ENCODE measurements at regions not wholly inside any gene's neighbourhood (a gene's known extent, or its start where the extent isn't known, plus 50 kb on each side); places are given as distances from the start of the nearest gene placed in this dataset.

DNA sequence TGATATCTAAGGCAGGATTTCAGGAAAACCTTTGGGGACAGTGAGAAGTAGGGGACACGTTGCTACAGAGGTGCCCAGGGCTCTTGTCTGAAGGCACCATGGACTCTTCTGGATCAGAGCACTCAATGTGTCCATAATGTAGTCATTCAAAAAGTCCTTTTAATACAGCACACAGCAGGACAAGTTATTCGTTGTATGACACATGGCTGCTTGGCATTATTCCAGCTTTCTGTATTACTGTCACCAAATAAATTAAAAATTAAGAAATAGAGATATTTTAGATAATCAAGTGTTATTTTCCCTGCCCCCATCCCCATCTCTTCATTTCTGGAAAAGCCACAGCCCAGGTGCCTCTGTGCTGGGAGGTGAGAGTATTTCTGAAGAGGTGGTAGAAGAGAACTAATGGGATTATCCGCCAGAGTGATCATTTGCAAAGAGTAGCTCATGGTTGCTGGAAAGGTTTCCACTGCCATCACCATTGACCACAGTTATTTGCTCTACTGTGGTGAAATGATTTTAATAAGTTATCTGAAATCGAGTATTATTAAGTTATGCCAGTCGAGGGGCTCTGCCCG, 83.0 kb downstream of the CXCL12 start:
- no peak for DNase-seq (ENCODE audit: low read depth in 1 of 2, low spot score in 1 of 2)

DNA sequence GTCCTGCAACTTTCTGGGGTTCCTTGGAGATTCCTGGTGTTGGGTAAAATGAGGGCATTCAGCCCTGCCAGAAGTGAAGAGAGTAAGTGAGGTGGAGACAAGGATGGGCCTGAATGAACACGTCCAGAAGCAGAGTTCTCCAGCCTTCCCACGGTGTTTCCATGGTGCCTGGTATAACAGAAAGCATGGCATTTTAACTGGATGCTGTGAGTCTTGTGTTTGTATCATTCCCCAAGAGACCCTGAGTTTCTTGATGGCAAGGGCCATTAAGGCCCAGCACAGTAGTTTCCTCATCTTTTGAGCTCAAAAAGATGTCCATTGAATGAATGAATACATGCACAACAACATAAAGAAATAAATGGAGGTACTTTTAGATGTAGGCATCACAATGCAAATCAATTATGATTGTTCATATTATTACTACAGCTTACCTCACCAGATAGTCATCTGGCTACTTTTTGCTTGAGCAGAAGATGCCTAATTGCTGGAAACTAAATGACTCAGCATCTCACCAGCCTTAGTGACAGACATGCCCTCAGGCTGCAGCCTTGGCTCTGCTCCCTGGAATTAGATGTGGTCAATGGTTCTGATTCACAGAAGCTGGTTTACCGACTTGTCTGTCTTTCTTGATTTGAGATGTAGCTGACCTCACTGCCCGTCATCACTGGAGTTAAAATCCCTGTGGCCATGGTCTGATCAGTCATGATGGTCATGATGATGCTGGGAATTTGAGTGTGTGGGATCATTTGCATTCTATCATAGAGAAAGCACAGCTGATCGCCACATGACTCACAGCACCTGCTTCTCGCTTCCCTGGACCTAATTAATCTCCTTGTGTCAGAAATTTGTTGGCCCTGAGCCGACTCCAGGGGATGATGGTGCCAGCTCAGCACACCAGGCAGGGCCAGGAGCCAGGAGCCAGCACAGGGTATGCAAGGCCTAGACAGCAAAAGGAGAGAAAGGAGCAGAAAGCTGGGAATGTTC, 83.9 kb downstream of the CXCL12 start:
- DNase-seq (ENCODE audit: low read depth in 1 of 2, low spot score in 1 of 2) = no peak

DNA sequence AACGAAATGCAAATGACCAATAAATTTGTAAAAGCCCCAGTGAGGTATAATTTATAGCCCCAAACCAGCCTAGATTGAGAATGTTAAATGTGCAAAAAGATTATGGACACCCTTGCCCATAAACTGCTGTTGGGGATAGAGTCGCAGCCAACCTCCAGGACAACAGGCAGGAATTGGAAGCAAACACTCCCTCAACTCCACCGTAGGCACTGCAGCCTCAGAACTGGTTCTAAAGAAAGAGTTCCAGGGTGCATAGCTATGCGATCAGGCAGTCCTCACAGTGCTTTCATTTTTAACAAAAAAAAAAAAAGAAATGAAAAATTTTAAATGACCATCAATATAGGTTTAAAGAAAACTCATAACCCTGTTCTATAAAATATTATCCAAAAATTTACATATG, 86.2 kb downstream of the CXCL12 start:
- no peak for DNase-seq (ENCODE audit: low read depth in 1 of 2, low spot score in 1 of 2)

DNA sequence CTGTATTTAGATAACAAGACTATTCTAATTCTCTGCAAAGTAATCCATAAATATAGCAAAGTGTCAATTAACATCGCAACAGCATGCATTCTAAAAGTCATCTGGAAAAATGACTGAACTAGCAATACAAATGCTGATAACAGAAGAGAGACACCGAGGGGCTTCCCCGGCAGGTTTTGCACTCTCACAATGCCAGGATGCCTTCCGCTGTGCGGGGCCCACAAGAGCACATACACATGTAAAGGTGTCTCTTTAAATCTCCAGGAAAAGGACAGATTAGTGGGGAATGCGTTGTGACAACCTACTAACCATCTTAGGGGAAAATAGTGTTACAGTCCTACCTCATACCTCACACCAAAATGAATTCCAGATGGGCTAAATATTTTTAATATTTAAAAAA, 86.9 kb downstream of the CXCL12 start:
- DNase-seq (ENCODE audit: low read depth in 1 of 2, low spot score in 1 of 2) = no peak

DNA sequence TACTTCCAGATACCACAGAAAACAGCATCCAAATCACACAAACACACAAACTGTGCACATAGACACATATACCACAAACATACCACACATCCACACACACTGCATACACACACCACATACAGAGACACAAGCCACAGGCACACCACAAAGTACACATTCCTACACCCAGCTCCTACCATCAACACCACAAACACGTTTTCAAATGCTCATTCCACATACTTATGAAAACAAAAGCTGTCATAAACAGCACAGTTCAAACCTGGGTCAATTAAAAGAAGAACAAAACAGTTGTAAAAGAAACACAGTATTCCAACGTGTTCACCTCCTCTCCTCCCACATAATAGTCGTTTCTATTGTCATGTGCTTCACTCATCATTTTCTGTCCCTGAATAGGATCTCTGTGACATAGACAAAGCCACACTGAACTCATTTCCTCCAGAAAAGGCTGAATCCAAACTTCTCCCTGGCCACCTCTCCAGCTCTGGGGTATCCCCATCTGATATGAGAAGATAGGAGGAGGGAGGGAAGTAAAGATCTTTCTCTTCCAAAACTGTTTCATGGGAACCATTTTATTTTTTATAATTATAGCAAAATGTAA, 89.2 kb downstream of the CXCL12 start:
- DNase-seq (ENCODE audit: low read depth in 1 of 2, low spot score in 1 of 2) = no peak

DNA sequence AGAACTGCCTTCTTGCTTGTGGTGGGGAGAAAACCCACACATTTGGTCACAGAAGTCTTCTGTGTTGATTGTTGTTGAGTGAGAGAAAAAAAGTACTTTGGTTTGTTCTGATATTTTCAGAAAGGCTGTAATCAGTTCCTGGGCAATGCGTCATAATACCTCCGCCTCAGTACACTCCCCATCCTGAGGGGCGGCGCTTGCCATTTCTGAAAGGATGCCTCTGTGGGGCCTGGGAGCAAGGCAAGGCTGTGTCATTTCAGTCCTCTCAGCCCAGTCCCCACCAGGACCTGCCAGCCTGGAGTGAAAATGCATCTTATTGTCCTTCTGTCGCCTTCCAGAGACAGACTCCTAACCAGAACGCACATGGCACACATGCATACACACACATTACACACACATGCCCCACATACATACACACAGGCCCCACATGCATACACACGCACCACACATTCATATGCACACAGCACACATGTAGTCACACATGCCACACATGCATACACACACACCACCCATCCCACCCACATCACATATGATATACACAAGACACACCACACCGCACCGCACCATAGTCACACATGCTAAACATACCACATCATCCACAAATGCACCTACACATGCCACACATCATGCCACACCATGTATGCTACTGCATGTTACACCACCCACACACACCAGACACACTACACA, 90.0 kb downstream of the CXCL12 start:
- DNase-seq (ENCODE audit: low read depth in 1 of 2, low spot score in 1 of 2) = no peak

DNA sequence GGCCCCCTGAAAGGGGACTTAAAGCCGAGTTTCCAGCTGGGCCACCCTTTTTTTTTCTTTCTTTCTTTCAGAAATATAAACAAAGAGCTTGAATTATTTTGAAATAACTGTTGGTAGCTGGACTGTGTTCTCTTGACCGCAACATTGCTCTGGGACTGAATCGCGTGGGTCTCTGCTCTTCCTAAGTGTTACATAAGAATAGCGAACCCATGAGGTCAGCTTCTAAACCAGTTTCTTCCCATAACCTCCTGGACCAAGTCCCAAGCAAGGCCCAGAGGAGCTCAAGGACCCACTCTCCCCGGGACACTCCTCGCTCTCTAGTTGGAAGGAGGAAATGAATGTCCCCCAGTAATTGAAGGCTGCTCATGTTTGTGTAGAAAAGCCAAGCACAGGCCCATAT, 91.1 kb downstream of the CXCL12 start:
- DNase-seq (ENCODE audit: low read depth in 1 of 2, low spot score in 1 of 2) = no peak

DNA sequence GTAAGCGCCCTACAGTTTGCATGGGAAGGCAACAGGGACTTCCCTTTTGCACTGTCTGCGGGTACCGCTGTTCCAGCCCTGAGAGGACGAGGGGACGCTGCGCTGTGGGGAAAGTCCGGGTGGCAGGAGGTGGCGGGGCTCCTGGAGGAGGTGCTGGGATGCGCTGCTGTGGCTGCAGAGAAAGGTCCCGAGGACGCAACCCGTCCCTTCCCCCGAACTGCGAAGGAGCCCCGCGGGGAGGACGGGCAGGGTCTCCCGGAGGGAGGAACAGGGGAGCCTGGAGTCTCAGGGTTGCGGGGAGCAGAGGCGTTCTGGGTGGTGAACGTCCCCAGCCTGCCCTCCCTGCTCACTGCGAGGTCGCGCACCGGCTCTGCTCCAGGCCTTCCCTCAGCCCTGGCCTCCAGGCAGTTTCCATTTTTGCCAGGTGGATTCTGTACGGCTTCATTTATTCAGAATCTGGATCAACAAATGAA, 91.6 kb downstream of the CXCL12 start:
- no peak for DNase-seq (ENCODE audit: low read depth in 1 of 2, low spot score in 1 of 2)

DNA sequence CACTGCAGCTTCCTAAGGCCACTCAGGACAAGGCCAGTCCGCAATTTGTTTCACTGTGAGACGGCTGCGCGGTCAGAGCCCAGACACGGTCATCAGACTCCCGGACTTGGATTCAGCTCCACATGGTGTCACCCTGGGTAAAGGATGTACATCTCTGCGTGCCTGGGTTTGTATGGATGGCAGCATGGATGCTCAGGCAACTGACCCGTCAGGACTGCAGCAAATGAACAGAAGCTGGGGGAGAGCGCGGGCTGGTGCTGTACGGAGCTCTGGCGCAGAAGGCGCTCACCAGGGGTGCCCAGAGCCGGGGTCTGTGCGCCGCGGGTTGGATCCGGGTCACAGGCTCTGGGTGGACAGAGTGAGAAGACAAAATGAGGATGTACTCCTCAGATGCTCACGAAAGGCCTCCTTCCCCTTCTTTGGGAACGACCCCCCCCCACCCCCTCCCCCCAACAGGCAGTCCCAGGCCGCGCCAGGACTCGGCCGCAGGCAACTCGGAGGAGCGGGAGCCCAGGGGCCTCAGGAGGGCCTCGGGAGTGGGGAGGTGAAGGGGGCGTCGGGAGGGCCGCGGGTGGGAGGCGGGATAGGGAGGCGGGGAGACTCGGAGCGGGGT, 92.4 kb downstream of the CXCL12 start:
- DNase-seq (ENCODE audit: low read depth in 1 of 2, low spot score in 1 of 2) = no peak

DNA sequence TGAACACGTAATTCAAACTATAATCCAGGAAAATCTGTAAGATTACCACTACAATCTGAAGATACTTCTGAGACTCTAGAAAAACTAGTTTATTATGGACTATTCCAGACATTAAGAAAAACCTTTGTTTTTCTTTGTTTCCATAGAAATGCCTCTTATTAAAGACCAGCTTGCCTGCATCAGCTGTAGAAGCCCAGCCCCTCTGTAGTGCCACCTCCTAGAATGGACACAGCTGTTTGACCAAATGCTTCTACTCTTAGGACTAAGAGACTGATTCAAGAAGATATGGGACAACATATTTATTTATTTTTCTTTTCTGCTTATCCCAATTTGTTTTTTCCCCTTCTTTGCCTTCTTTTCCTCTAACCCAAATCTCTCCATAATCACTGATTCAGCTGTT, 93.8 kb downstream of the CXCL12 start:
- DNase-seq (ENCODE audit: low read depth in 1 of 2, low spot score in 1 of 2) = no peak

DNA sequence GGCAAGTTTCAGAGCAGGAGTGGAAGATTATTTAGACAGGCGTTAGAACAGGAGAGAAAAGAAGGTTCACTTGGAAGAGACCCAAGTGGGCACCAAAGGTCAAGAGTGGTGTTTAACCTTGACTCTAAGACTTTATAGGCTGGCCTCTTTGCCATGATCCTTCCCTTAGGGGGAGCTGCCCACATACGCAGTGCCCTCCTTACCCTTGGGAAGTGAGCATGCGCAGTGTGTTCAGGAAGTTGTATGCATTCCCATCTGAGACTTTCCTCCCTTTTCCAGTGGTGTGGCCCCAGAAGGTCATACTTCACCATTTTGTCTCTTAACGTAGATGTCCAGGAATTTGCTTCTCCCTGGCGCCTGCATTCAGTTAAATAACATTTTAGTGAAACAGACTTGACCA, 95.8 kb downstream of the CXCL12 start:
- no peak for DNase-seq (ENCODE audit: low read depth in 1 of 2, low spot score in 1 of 2)

DNA sequence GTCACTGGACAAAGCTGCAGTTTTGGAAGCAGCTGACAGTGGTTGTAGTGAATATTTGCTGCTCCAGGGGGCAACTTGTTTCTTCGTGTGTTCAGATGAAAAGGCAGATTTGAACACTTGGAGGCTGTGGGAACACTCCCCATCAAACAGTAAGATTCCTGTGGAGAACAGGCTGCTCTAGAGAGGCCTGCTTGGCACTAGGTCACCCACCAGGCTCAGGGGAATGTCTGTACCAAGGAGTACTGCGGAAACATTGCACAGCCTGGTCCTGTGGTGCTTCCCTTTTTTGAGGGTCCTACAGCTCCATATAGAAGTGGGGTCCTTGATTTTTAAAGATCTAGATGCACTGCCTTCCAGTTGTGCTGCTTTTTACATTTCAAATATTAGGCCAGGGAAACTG, 97.5 kb downstream of the CXCL12 start:
- no peak for DNase-seq (ENCODE audit: low read depth in 1 of 2, low spot score in 1 of 2)

DNA sequence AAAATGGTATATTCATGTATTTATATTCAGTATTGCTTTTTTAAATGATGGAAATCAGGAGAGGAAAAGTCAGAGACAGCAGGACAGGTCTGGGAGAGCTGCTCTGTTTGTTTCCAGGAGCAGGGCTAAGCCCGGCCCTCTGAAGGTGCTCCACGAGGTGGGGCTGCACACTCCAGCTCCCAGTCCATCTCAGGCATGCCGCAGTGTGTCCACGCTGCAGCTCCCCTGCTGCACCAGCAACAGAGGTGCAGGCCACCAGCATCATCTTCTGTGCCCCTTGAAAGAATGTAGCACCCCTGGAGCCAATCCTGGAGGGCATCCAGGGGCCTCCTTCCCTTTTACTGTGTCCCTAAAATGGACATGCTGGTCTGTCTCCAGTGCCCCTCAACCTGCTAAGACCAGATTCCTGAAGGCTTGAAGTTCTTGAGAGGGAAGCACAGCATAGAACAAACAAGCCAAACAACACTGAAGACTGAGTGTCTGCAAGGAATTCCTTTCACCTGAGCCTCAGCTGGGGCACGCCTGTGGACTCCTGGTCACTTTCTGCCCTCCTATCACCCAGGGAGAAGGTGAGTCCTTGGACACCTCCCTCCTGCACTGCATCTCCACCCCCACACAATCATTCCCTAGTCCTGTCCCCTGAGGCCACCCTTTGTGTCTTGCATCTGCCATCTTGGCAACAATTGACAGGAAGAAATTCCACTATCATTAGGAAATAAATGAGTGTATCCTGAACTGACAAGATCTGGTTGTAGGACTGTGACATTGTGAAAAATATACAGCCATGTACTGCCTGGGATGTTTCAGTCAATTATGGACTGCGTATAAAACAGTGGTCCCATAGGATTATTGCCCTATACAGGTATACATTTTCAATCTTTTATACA, 100.5 kb downstream of the CXCL12 start:
- no peak for DNase-seq (ENCODE audit: low read depth in 1 of 2, low spot score in 1 of 2)

DNA sequence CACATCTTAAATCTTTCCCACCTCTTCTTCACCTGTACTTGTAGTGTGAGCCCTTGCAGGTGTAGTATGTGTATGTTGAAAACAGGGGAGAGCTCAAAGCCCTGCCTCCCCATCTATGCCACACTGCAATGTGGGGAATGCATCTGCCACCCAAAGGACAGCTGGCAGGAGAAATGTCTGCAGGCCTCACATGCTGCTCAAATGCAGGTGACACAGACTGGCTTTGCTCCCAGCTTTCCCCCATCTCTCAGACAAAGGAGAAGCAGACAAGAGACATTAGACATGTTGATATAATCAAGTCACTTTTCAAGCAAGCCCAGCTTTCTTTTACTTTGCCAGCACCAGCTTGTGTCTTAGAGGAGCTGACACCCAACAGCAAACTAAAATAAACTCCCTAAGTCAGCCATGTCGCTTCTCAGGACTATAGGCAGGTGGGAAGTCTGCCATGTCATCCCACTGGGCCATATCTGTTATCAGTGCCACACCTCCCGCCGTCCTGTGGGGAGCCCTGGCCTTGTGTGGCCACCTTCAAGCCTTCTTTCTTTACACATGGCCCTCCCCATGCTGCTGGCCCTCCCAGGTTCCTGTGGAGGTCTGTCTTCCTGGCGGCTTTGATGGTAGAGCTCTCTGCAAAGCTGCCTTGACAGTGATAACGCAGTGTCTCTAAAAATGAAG, 102.1 kb downstream of the CXCL12 start:
- no peak for DNase-seq (ENCODE audit: low read depth in 1 of 2, low spot score in 1 of 2)

DNA sequence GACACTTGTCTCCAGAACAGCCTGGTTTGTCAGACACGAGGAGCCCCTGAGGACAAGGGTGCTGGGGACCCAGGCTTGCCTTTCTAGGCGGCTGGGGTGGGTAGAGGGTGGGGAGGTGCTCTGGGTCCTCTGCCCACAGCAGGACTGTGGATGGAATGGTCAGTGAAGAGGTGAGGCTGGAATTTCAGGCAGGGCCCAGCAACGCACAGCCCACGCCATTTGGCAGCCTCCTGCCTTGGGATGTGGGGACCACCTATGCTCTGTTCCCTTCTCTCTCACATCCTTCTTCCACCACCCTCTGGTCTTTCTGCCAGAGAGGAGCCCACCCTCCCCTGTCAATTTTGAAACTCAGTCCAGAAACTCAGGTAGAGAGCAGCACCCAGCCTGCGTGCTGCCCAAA, 103.2 kb downstream of the CXCL12 start:
- no peak for DNase-seq (ENCODE audit: low read depth in 1 of 2, low spot score in 1 of 2)

DNA sequence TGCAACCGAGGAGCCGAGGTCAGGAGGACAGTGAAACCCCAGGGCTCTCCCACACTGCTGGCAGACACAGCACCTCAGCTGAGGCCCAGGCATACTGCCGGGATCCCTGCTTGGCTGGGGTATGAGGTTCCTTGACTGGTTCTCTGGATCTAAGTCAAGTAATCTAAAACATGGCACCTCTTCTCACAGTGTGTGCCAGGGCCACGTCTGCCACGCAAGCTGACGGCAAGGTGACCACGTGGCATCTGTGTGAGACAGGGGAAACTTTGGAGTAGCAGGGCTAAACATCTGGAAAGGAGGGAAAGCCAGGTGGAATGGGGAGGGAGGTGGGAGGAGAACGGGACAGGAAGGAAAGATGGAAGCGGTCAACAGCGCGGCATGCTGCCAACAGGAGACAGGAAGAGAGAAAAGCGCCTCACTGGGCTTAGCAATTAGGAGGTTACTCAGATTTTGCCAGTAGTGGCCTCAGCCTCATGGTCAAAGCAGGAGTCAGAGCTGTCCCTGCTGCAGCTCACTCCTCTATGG, 103.7 kb downstream of the CXCL12 start:
- no peak for DNase-seq (ENCODE audit: low read depth in 1 of 2, low spot score in 1 of 2)

DNA sequence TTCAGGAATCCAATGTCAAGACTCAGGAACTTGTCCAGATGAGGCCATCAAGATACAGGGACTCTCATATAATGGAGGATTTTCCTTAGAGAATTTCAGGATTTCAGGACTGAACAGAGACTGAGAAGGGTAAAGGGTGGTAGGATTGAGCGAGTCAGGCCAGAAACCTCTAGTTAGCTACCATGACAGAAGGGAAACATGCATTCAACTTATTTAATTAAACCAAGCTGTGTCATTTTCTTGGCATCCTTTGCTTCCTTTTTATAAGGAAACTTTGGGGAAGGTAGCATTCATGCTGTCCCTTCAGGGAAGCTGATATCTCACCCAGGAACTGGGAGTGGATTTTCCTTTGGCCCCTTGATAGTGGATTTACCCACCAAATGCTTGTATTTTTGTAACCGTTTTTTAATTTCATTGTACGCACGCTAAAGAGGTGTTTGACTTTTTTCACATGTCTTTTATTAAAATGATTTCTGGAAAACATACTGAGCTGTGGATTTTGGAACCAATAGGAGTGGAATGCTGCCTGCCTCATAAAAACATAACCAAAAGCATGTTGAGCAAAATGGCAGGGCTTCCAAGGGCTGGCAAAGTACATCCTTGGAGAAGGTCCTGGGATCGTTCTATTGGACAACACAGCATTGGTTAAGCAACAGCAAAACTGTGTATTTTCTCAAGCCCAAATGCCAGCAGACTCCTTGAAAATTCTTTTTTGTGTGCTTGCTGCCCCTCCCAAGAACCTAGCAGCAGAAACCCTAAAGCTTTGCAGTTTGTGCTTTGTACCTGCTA, 104.5 kb downstream of the CXCL12 start:
- DNase-seq (ENCODE audit: low read depth in 1 of 2, low spot score in 1 of 2) = no peak

DNA sequence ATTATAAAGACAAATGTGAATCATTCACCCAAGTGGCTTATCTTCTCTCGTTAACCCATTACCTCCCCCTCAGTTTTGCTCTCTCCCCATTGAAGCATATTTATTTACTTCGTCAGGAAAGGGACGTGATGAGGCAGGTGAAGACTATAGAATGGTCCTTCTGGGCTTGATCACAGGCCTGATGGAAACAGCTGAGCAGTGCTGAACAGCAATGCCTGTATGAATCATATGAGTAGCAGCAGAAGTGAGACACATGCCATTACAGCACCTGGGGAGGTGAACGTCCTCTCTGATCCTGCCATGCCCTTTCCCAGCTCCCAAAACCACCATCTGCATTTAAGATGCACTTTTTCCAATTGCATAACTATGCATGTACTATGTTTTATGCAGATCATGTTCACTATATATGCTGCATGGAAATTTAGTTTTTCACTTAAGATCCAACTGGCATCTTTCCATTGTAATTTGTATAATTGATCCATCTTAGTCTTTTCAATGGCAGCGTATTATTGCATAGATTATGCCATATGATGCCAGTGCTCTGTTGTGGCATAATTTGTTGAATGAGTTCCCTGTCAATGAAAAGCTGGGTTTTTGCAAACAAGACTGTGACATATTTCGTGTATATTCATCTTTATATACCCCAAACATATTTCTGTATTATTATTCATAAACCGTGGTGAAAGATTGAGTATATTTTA, 105.3 kb downstream of the CXCL12 start:
- DNase-seq (ENCODE audit: low read depth in 1 of 2, low spot score in 1 of 2) = no peak

Measured in stimulated activated CD4-positive, alpha-beta T cell treated with anti-CD3 and anti-CD28 coated beads, Interleukin-15, amount 100 ng/mL, for 1 hour (primary cell).